ENCODE measurements at regions not wholly inside any gene's neighbourhood (a gene's known extent, or its start where the extent isn't known, plus 50 kb on each side); places are given as distances from the start of the nearest gene placed in this dataset.

GRCh38 chr3:187941848-187942194, 196.6 kb upstream of the BCL6 start:
- no peak overlapping the region for H3K4me3 ChIP-seq (replicated peaks in 1 of 2; ENCODE audit: low read depth in 2 of 2, low read length in 2 of 2)
- no peak for TF ChIP-seq CTCF (IDR thresholded peaks at IDR 0.05; ENCODE audit: low read depth, low read length)
- no peak for DNase-seq (ENCODE audit: low read depth in 2 of 2)

GRCh38 chr3:187942658-187943241, 197.5 kb upstream of the BCL6 start:
- no peak for TF ChIP-seq CTCF (IDR thresholded peaks at IDR 0.05; ENCODE audit: low read depth, low read length)

GRCh38 chr3:187943677-187944389, 198.6 kb upstream of the BCL6 start:
- H3K4me3 ChIP-seq (replicated peaks in 1 of 2; ENCODE audit: low read depth in 2 of 2, low read length in 2 of 2): no peak overlapping the region
- no peak for TF ChIP-seq CTCF (IDR thresholded peaks at IDR 0.05; ENCODE audit: low read depth, low read length)
- peak; percentile 11 to 50 for DNase-seq (ENCODE audit: low read depth in 2 of 2)

More at GRCh38 chr3:187942658-187943241, 197.5 kb upstream of the BCL6 start:
- H3K4me3 ChIP-seq (replicated peaks in 1 of 2; ENCODE audit: low read depth in 2 of 2, low read length in 2 of 2): no peak overlapping the region
- no peak for DNase-seq (ENCODE audit: low read depth in 2 of 2)

GRCh38 chr3:187944390-187945179, 199.3 kb upstream of the BCL6 start:
- TF ChIP-seq CTCF (IDR thresholded peaks at IDR 0.05; ENCODE audit: low read depth, low read length): no peak
- DNase-seq (ENCODE audit: low read depth in 2 of 2): no peak

GRCh38 chr3:187945374-187945773, 200.1 kb upstream of the BCL6 start:
- no peak overlapping the region for H3K4me3 ChIP-seq (replicated peaks in 1 of 2; ENCODE audit: low read depth in 2 of 2, low read length in 2 of 2)
- TF ChIP-seq CTCF (IDR thresholded peaks at IDR 0.05; ENCODE audit: low read depth, low read length): no peak
- DNase-seq (ENCODE audit: low read depth in 2 of 2): no peak

More at GRCh38 chr3:187944390-187945179, 199.3 kb upstream of the BCL6 start:
- H3K4me3 ChIP-seq (replicated peaks in 1 of 2; ENCODE audit: low read depth in 2 of 2, low read length in 2 of 2): no peak overlapping the region

- DNase-seq (ENCODE audit: low read depth in 2 of 2): peak; percentile 57 to 69
- no peak for TF ChIP-seq CTCF (IDR thresholded peaks at IDR 0.05; ENCODE audit: low read depth, low read length)
- no peak overlapping the region for H3K4me3 ChIP-seq (replicated peaks in 1 of 2; ENCODE audit: low read depth in 2 of 2, low read length in 2 of 2)
Measured at GRCh38 chr3:187946163-187946691, 201.0 kb upstream of the BCL6 start.

Measured in cardiac fibroblast (primary cell).